Stimulated activated CD4-positive, alpha-beta T cell treated with anti-CD3 and anti-CD28 coated beads, TNF-alpha, amount 100 ng/mL, for 1 hour (primary cell): ENCODE measurements at regions not wholly inside any gene's neighbourhood (a gene's known extent, or its start where the extent isn't known, plus 50 kb on each side); places are given as distances from the start of the nearest gene placed in this dataset.

Experiments
- DNase-seq, 3 donors: peaks; one replicate each; pipeline ENCODE4 v3.0.0-alpha.2; 2020; ENCODE audit warnings: low read depth in 3 of 3, low spot score in 1 of 3

GRCh38 chrX:46447384-46447783 is 97.8 kb downstream of the ZNF674 start:
- DNase-seq = no peak

GRCh38 chrX:46446727-46447378 is 98.4 kb downstream of the ZNF674 start:
- DNase-seq = peak; percentile 64 to 71 (median 69)

- no peak for DNase-seq
Observed at GRCh38 chrX:46444011-46444410, 101.2 kb downstream of the ZNF674 start.

GRCh38 chrX:46436744-46437143 is 108.5 kb downstream of the ZNF674 start:
- no peak for DNase-seq

- no peak for DNase-seq
Observed at GRCh38 chrX:46433892-46434291, 111.3 kb downstream of the ZNF674 start.

GRCh38 chrX:46408553-46409407 is 136.4 kb downstream of the ZNF674 start:
- peak in 2 of 3 donors; percentile 12 to 55 for DNase-seq

GRCh38 chrX:46407753-46408130 is 137.5 kb downstream of the ZNF674 start:
- DNase-seq = no peak

- DNase-seq = no peak
Observed at GRCh38 chrX:46407036-46407752, 138.0 kb downstream of the ZNF674 start.

- no peak for DNase-seq
Observed at GRCh38 chrX:46404774-46405173, 140.4 kb downstream of the ZNF674 start.

GRCh38 chrX:46400530-46401443 is 144.4 kb downstream of the ZNF674 start:
- DNase-seq = no peak

- no peak for DNase-seq
Observed at GRCh38 chrX:46398874-46399273, 146.3 kb downstream of the ZNF674 start.

- DNase-seq = no peak
Observed at GRCh38 chrX:46398126-46398525, 147.1 kb downstream of the ZNF674 start.

GRCh38 chrX:46386511-46386910 is 158.7 kb downstream of the ZNF674 start:
- DNase-seq = no peak

GRCh38 chrX:46383006-46383405 is 162.2 kb downstream of the ZNF674 start:
- DNase-seq = no peak

GRCh38 chrX:46382595-46382994 is 162.6 kb downstream of the ZNF674 start:
- no peak for DNase-seq

- DNase-seq = peak in 1 of 3 donors; percentile 7
Observed at GRCh38 chrX:46381630-46382029, 163.6 kb downstream of the ZNF674 start.

- DNase-seq = no peak
Observed at GRCh38 chrX:46380148-46380752, 165.0 kb downstream of the ZNF674 start.

- peak in 1 of 3 donors; percentile 3 for DNase-seq
Observed at GRCh38 chrX:46376246-46376885, 168.9 kb downstream of the ZNF674 start.

- DNase-seq = no peak
Observed at GRCh38 chrX:46375831-46376230, 169.4 kb downstream of the ZNF674 start.

GRCh38 chrX:46374371-46374770 is 170.8 kb downstream of the ZNF674 start:
- no peak for DNase-seq
